ENCODE measurements at regions not wholly inside any gene's neighbourhood (a gene's known extent, or its start where the extent isn't known, plus 50 kb on each side); places are given as distances from the start of the nearest gene placed in this dataset.

DNA sequence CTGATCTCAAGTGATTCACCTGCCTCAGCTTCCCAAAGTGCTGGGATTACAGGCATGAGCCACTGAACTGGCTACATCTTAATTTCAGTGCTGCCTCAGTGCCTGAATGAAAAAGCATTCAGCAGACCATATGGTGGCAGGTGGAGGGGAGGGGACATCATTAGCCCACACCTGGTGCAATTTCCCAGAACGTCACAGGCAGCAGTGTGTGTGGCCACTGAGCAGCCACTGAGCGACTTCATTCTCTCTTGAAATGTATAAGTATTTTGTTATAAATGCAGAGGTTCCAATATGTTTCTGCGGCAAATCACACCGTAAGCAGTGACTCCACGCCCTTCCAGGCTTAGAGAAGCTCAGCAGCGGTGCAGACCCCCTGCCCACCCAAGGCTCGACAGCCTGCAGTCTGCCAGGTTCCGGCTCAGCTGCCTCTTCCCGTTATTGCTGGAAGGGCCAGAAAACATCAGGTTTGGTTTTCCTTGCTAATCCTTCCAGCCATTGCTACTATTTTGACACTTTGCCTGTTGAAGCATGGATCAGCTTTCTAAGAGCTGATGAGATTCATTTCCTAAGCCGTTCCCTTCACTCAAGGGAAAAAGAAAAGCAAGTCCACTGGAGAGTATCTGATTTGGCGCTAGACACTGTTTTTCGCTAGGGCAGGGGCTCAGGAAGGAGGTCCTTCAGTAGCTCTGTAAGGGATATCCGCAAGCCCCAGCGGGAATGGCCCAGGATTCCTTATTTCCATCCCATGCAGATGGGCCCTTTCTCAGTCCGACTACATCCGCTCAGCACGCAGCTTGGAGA lies 250.7 kb downstream of the VAPA start:
- TF ChIP-seq, protein P1, sequence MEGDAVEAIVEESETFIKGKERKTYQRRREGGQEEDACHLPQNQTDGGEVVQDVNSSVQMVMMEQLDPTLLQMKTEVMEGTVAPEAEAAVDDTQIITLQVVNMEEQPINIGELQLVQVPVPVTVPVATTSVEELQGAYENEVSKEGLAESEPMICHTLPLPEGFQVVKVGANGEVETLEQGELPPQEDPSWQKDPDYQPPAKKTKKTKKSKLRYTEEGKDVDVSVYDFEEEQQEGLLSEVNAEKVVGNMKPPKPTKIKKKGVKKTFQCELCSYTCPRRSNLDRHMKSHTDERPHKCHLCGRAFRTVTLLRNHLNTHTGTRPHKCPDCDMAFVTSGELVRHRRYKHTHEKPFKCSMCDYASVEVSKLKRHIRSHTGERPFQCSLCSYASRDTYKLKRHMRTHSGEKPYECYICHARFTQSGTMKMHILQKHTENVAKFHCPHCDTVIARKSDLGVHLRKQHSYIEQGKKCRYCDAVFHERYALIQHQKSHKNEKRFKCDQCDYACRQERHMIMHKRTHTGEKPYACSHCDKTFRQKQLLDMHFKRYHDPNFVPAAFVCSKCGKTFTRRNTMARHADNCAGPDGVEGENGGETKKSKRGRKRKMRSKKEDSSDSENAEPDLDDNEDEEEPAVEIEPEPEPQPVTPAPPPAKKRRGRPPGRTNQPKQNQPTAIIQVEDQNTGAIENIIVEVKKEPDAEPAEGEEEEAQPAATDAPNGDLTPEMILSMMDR (IDR thresholded peaks at IDR 0.05; ENCODE audit: insufficient read depth, low read length), result no peak
- TF ChIP-seq SPI1 (IDR thresholded peaks at IDR 0.05; ENCODE audit: borderline replicate concordance, low read depth) (no peak), GABPA (IDR thresholded peaks at IDR 0.05; ENCODE audit: low read depth) (no peak)
- TF ChIP-seq, protein P2, sequence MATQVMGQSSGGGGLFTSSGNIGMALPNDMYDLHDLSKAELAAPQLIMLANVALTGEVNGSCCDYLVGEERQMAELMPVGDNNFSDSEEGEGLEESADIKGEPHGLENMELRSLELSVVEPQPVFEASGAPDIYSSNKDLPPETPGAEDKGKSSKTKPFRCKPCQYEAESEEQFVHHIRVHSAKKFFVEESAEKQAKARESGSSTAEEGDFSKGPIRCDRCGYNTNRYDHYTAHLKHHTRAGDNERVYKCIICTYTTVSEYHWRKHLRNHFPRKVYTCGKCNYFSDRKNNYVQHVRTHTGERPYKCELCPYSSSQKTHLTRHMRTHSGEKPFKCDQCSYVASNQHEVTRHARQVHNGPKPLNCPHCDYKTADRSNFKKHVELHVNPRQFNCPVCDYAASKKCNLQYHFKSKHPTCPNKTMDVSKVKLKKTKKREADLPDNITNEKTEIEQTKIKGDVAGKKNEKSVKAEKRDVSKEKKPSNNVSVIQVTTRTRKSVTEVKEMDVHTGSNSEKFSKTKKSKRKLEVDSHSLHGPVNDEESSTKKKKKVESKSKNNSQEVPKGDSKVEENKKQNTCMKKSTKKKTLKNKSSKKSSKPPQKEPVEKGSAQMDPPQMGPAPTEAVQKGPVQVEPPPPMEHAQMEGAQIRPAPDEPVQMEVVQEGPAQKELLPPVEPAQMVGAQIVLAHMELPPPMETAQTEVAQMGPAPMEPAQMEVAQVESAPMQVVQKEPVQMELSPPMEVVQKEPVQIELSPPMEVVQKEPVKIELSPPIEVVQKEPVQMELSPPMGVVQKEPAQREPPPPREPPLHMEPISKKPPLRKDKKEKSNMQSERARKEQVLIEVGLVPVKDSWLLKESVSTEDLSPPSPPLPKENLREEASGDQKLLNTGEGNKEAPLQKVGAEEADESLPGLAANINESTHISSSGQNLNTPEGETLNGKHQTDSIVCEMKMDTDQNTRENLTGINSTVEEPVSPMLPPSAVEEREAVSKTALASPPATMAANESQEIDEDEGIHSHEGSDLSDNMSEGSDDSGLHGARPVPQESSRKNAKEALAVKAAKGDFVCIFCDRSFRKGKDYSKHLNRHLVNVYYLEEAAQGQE (IDR thresholded peaks at IDR 0.05; ENCODE audit: insufficient replicate concordance, low read depth), result no peak

Data from HL-60 (cell line).